H1 (cell line): ENCODE measurements at regions not wholly inside any gene's neighbourhood (a gene's known extent, or its start where the extent isn't known, plus 50 kb on each side); places are given as distances from the start of the nearest gene placed in this dataset.

Experiments used
- CTCF ChIA-PET: fragments of 300-600 bp; sonication (Branson Sonifier 250); formaldehyde crosslinking; loops from one replicate; lab custom pipeline; 2021; ENCODE audit not compliant: partially characterized antibody; lab: Charles Lee
- POLR2A ChIA-PET: fragments of 300-600 bp; sonication (Branson Sonifier 250); formaldehyde crosslinking; loops from one replicate; lab custom pipeline; 2021; ENCODE audit warnings: inconsistent platforms; ENCODE audit not compliant: partially characterized antibody; lab: Charles Lee
- DNase-seq, 2 experiments: peaks; one replicate each; pipeline versions ENCODE4 v3.0.0 to v3.0.0-alpha.2; 2010 to 2022; ENCODE audit warnings: low spot score in 2 of 2, low read depth in 1 of 2, mixed read lengths in 1 of 2
- FAIRE-seq: peaks from 2 replicates; lab custom pipeline; 2011; peaks lifted over from hg19 to GRCh38; lab: Jason Lieb, UNC
- H2AFZ ChIP-seq: 2 replicates; pipeline ENCODE4 v1.8.1; 2012; ENCODE audit warnings: low read length, inconsistent platforms
- H2AK5ac ChIP-seq: 2 replicates; pipeline ENCODE4 v1.6.1; 2013; ENCODE audit warnings: low read depth, low read length
- H2BK120ac ChIP-seq: replicated peaks from 2 replicates; pipeline ENCODE3; 2013; ENCODE audit warnings: low read depth, low read length, inconsistent platforms
- H2BK12ac ChIP-seq: 2 replicates; pipeline ENCODE4 v1.6.1; 2013; ENCODE audit warnings: low read depth, low read length
- H2BK15ac ChIP-seq: 2 replicates; pipeline ENCODE4 v1.6.1; 2013; ENCODE audit warnings: low read length
- H2BK20ac ChIP-seq: 2 replicates; pipeline ENCODE4 v1.6.1; 2013; ENCODE audit warnings: low read length
- H2BK5ac ChIP-seq: 2 replicates; pipeline ENCODE4 v1.6.1; 2013; ENCODE audit warnings: low read depth, low read length
- H3K14ac ChIP-seq: 2 replicates; pipeline ENCODE4 v1.6.1; 2013; ENCODE audit warnings: inconsistent platforms; ENCODE audit not compliant: insufficient read length
- H3K18ac ChIP-seq: 2 replicates; pipeline ENCODE4 v1.6.1; 2013; ENCODE audit warnings: low read length; ENCODE audit errors: extremely low read depth
- H3K23ac ChIP-seq: 2 replicates; pipeline ENCODE4 v1.6.1; 2013; ENCODE audit warnings: inconsistent platforms; ENCODE audit not compliant: insufficient read length
- H3K23me2 ChIP-seq: 2 replicates; pipeline ENCODE4 v1.6.1; 2013; ENCODE audit warnings: low read depth, low read length
- H3K27ac ChIP-seq: 2 replicates; pipeline ENCODE4 v1.6.1; 2011; ENCODE audit warnings: low read depth, low read length, inconsistent platforms
- H3K27me3 ChIP-seq, 4 experiments: replicated peaks in 1 of 4; 1 replicate in 1 of 4; 2 replicates in 3 of 4; pipeline versions ENCODE4 v1.6.1 to v1.8.1; 2011 to 2013; ENCODE audit warnings: low read length in 3 of 4, mild to moderate bottlenecking in 3 of 4, inconsistent platforms in 2 of 4, mixed read lengths in 2 of 4, moderate library complexity in 1 of 4; ENCODE audit not compliant: control insufficient read depth in 3 of 4, insufficient read depth in 3 of 4; ENCODE audit errors: extremely low read depth in 1 of 4
- H3K36me3 ChIP-seq, 4 experiments: 2 replicates each; pipeline versions ENCODE4 v1.6.1 to v1.8.1; 2011 to 2013; ENCODE audit warnings: mild to moderate bottlenecking in 4 of 4, low read length in 3 of 4, moderate library complexity in 2 of 4, control low read depth in 1 of 4, inconsistent platforms in 1 of 4; ENCODE audit not compliant: insufficient read depth in 4 of 4, control insufficient read depth in 2 of 4
- H3K4ac ChIP-seq: replicated peaks from 2 replicates; pipeline ENCODE3; 2013; ENCODE audit warnings: low read length, low read depth, mixed read lengths, inconsistent platforms; ENCODE audit not compliant: insufficient read length
- H3K4me1 ChIP-seq, 4 experiments: replicated peaks in 1 of 4; 1 replicate in 1 of 4; 2 replicates in 3 of 4; pipeline versions ENCODE4 v1.6.1 to v1.8.1; 2011 to 2013; ENCODE audit warnings: low read length in 3 of 4, inconsistent platforms in 2 of 4, mixed read lengths in 1 of 4; ENCODE audit not compliant: insufficient read depth in 4 of 4, control insufficient read depth in 3 of 4
- H3K4me2 ChIP-seq, 2 experiments: 2 replicates each; pipeline versions ENCODE4 v1.6.1 to v1.8.1; 2011 to 2013; ENCODE audit warnings: low read depth in 2 of 2, low read length in 2 of 2, control low read depth in 1 of 2, inconsistent platforms in 1 of 2, mild to moderate bottlenecking in 1 of 2; ENCODE audit not compliant: insufficient read depth in 1 of 2
- H3K4me3 ChIP-seq, 4 experiments: fragments of 200-600, 300-600 bp in 1 of 4; sonication (generic), shearing (Covaris generic), sonication (Bioruptor Twin) in 1 of 4; 2 replicates each; pipeline versions ENCODE4 v1.5.1 to v1.8.1; 2011 to 2016; ENCODE audit warnings: low read length in 4 of 4, low read depth in 3 of 4, control low read depth in 2 of 4, inconsistent platforms in 2 of 4, mild to moderate bottlenecking in 2 of 4, mixed read lengths in 1 of 4, moderate library complexity in 1 of 4; ENCODE audit not compliant: insufficient read depth in 2 of 4; ENCODE audit errors: extremely low read depth in 1 of 4
- H3K56ac ChIP-seq: replicated peaks from 2 replicates; pipeline ENCODE3; 2013; ENCODE audit warnings: low read depth, mild to moderate bottlenecking, mixed read lengths, low read length, inconsistent platforms; ENCODE audit not compliant: insufficient read length
- H3K79me1 ChIP-seq: 2 replicates; pipeline ENCODE4 v1.6.1; 2013; ENCODE audit warnings: low read depth, low read length, control low read depth
- H3K79me2 ChIP-seq, 2 experiments: 2 replicates each; pipeline versions ENCODE4 v1.6.1 to v1.8.1; 2012 to 2013; ENCODE audit warnings: low read length in 2 of 2, mild to moderate bottlenecking in 2 of 2, inconsistent platforms in 1 of 2; ENCODE audit not compliant: insufficient read depth in 2 of 2, control insufficient read depth in 1 of 2
- H3K9ac ChIP-seq, 4 experiments: replicated peaks in 1 of 4; 1 replicate in 1 of 4; 2 replicates in 3 of 4; pipeline versions ENCODE4 v1.6.1 to v1.8.1; 2011 to 2013; ENCODE audit warnings: low read depth in 3 of 4, low read length in 3 of 4, control low read depth in 2 of 4, mild to moderate bottlenecking in 2 of 4, moderate library complexity in 2 of 4, inconsistent platforms in 1 of 4; ENCODE audit errors: extremely low read depth in 1 of 4
- H3K9me3 ChIP-seq, 2 experiments: 2 replicates each; pipeline versions ENCODE4 v1.6.1 to v1.8.1; 2012 to 2013; ENCODE audit warnings: mild to moderate bottlenecking in 2 of 2, moderate library complexity in 2 of 2, control low read depth in 1 of 2, inconsistent platforms in 1 of 2, low read depth in 1 of 2, low read length in 1 of 2, mixed read lengths in 1 of 2; ENCODE audit not compliant: insufficient read depth in 2 of 2
- H4K20me1 ChIP-seq, 2 experiments: replicated peaks in 1 of 2; 2 replicates each; pipeline versions ENCODE3 to v1.8.1; 2011 to 2013; ENCODE audit warnings: inconsistent platforms in 2 of 2, low read length in 2 of 2, mild to moderate bottlenecking in 1 of 2; ENCODE audit not compliant: insufficient read depth in 2 of 2, control insufficient read depth in 1 of 2
- H4K5ac ChIP-seq: 2 replicates; pipeline ENCODE4 v1.6.1; 2013; ENCODE audit warnings: low read length, low read depth, mixed read lengths, inconsistent platforms; ENCODE audit not compliant: insufficient read length
- H4K8ac ChIP-seq: 2 replicates; pipeline ENCODE4 v1.8.0; 2013; ENCODE audit warnings: mild to moderate bottlenecking, moderate library complexity, low read length, inconsistent platforms; ENCODE audit not compliant: insufficient read depth; ENCODE audit errors: extremely low read depth
- H4K91ac ChIP-seq: replicated peaks from 2 replicates; pipeline ENCODE3; 2013; ENCODE audit warnings: low read length, mixed read lengths, inconsistent platforms; ENCODE audit not compliant: insufficient read length
- CTCF ChIP-seq, 3 experiments: IDR thresholded peaks; 1 replicate in 2 of 3; 2 replicates in 1 of 3; pipeline versions ENCODE4 v1.5.1 to v1.6.1; 2011; ENCODE audit warnings: low read length in 3 of 3, mild to moderate bottlenecking in 3 of 3, inconsistent platforms in 2 of 3, low read depth in 1 of 3, moderate library complexity in 1 of 3; ENCODE audit not compliant: insufficient read depth in 1 of 3; ENCODE audit errors: control extremely low read depth in 1 of 3
- RXRA ChIP-seq: IDR thresholded peaks from 2 replicates; pipeline ENCODE4 v1.6.1; 2011; ENCODE audit warnings: low read depth, mild to moderate bottlenecking, low read length, moderate library complexity; ENCODE audit not compliant: insufficient read depth
- SIN3A ChIP-seq, 2 experiments: IDR thresholded peaks in 1 of 2; conservative IDR thresholded peaks in 1 of 2; 2 replicates each; pipeline ENCODE4 v1.6.1; 2011 to 2012; ENCODE audit warnings: low read length in 2 of 2, improper control_type of control experiment in 1 of 2, low read depth in 1 of 2, mild to moderate bottlenecking in 1 of 2
- SP4 ChIP-seq: IDR thresholded peaks from 2 replicates; pipeline ENCODE4 v1.6.1; 2012; ENCODE audit warnings: low read length, inconsistent platforms
- SUZ12 ChIP-seq: fragments of 200-600 bp; sonication (generic); IDR thresholded peaks from 2 replicates; pipeline ENCODE4 v1.6.1; 2012; ENCODE audit warnings: mild to moderate bottlenecking, inconsistent platforms, low read length, moderate library complexity, mixed read lengths
- TCF12 ChIP-seq: IDR thresholded peaks from 2 replicates; pipeline ENCODE4 v1.6.1; 2011; ENCODE audit warnings: low read depth, mild to moderate bottlenecking, low read length
- TEAD4 ChIP-seq: IDR thresholded peaks from 2 replicates; pipeline ENCODE4 v1.6.1; 2012; ENCODE audit warnings: low read depth, low read length, inconsistent platforms, mixed read lengths
- WGBS, 2 experiments: shearing (Covaris generic) in 1 of 2; methylation state at CpG; one replicate each; pipeline versions ENCODE4 v1.1.6 to v1.1.7; 2013 to 2015; ENCODE audit warnings: low lambda C conversion rate in 2 of 2, mixed read lengths in 2 of 2, inconsistent platforms in 1 of 2, low coverage in 1 of 2, missing lambda C conversion rate in 1 of 2; ENCODE audit not compliant: insufficient replicate concordance in 2 of 2, insufficient coverage in 1 of 2, insufficient read length in 1 of 2; ENCODE audit errors: extremely low coverage in 1 of 2, missing lambda C conversion rate in 1 of 2; 5-methylcytosine and 5-hydroxymethylcytosine counted together
- TF ChIP-seq, protein P1 (sequence below): IDR thresholded peaks from 2 replicates; pipeline ENCODE4 v1.6.1; 2012; ENCODE audit warnings: low read length, inconsistent platforms

GRCh38 chr13:66128201-66128600 is 1101.9 kb downstream of the PCDH9 start:
- Histone ChIP-seq H3K4me3 (no peak overlapping the region), H2AFZ (no peak overlapping the region), H3K4ac (no peak overlapping the region), H3K4me2 (no peak overlapping the region), H3K23me2 (no peaks in the 10 kb centered on the region), H2BK120ac (no peak overlapping the region), H4K20me1 (no peaks in the 10 kb centered on the region), H4K8ac (no peak overlapping the region), H2BK12ac (no peak overlapping the region), H2BK5ac (no peak overlapping the region), H2BK15ac (no peak overlapping the region), H3K4me1 (no peaks in the 10 kb centered on the region), H3K27me3 (no peaks in the 10 kb centered on the region), H2AK5ac (no peak overlapping the region), H3K79me2 (no peaks in the 10 kb centered on the region), H3K9ac (no peak overlapping the region), H3K56ac (no peak overlapping the region), H3K18ac (no peak overlapping the region), H3K23ac (no peak overlapping the region), H3K27ac (no peak overlapping the region), H4K91ac (no peak overlapping the region), H3K36me3 (no peaks in the 10 kb centered on the region), H3K79me1 (no peaks in the 10 kb centered on the region), H2BK20ac (no peak overlapping the region), H4K5ac (no peak overlapping the region), H3K9me3 (no peaks in the 10 kb centered on the region), H3K14ac (no peak overlapping the region)
- no peak for DNase-seq
- TF ChIP-seq CTCF (IDR thresholded peaks at IDR 0.05; ENCODE audit: control extremely low read depth in 1 of 3, insufficient read depth in 1 of 3, low read depth in 1 of 3, low read length in 3 of 3) (no peak), SP4 (no peak), TCF12 (no peak), RXRA (no peak), SIN3A (conservative IDR thresholded peaks at IDR 0.05 in 1 of 2, IDR thresholded peaks at IDR 0.05 in 1 of 2; ENCODE audit: low read depth in 1 of 2, low read length in 2 of 2) (no peak), TEAD4 (no peak), SUZ12 (no peak)
- TF ChIP-seq, protein P1, sequence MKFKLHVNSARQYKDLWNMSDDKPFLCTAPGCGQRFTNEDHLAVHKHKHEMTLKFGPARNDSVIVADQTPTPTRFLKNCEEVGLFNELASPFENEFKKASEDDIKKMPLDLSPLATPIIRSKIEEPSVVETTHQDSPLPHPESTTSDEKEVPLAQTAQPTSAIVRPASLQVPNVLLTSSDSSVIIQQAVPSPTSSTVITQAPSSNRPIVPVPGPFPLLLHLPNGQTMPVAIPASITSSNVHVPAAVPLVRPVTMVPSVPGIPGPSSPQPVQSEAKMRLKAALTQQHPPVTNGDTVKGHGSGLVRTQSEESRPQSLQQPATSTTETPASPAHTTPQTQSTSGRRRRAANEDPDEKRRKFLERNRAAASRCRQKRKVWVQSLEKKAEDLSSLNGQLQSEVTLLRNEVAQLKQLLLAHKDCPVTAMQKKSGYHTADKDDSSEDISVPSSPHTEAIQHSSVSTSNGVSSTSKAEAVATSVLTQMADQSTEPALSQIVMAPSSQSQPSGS = no peak
- WGBS, 2 experiments = 100% methylated on average over 1 of the region's 1 CpG; no CpG with 5 or more reads in 1 of the 2 experiments
- POLR2A ChIA-PET = no interaction called here
- CTCF ChIA-PET = interaction anchor here (1.0 kb wide), 2 partner anchors 16 to 17 kb away, joined by 3 read pairs; no protein-coding TSS in a partner anchor
- FAIRE-seq = no peak
